ENCODE measurements at regions not wholly inside any gene's neighbourhood (a gene's known extent, or its start where the extent isn't known, plus 50 kb on each side); places are given as distances from the start of the nearest gene placed in this dataset.

- Histone ChIP-seq H3K36me3 (no peaks in the 10 kb centered on the region), H3K27me3 (replicated peaks in 1 of 7) (no peaks in the 10 kb centered on the region), H3K4me3 (no peak overlapping the region), H3K4me1 (no peaks in the 10 kb centered on the region), H3K27ac (no peak overlapping the region), H3K9me3 (no peaks in the 10 kb centered on the region)
- TF ChIP-seq POLR2A (IDR thresholded peaks at IDR 0.05) (no peak), CTCF (IDR thresholded peaks at IDR 0.05 in 8 of 11, conservative IDR thresholded peaks at IDR 0.05 in 3 of 11) (no peak), POLR2AphosphoS5 (IDR thresholded peaks at IDR 0.05) (no peak)
- no peak for DNase-seq
- intact Hi-C loops (cut with DNase I; ENCODE audit: low total_unique reads), result no loop called here
Observed at GRCh38 chr4:77501240-77501639, 104.4 kb upstream of the CXCL13 start.

- Histone ChIP-seq H3K27ac (no peak overlapping the region), H3K9me3 (no peaks in the 10 kb centered on the region), H3K4me3 (no peak overlapping the region), H3K4me1 (no peaks in the 10 kb centered on the region), H3K36me3 (no peaks in the 10 kb centered on the region), H3K27me3 (replicated peaks in 1 of 7) (no peaks in the 10 kb centered on the region)
- intact Hi-C loops (cut with DNase I; ENCODE audit: low total_unique reads), result no loop called here
- TF ChIP-seq POLR2AphosphoS5 (IDR thresholded peaks at IDR 0.05) (no peak), POLR2A (IDR thresholded peaks at IDR 0.05) (no peak), CTCF (IDR thresholded peaks at IDR 0.05 in 8 of 11, conservative IDR thresholded peaks at IDR 0.05 in 3 of 11) (no peak)
- 18 to 62% (median 38%) methylated on average over 2 of the region's 2 CpGs for WGBS, 5 donors
- DNase-seq, result no peak
Observed at GRCh38 chr4:77501851-77502250, 103.8 kb upstream of the CXCL13 start.

- 34 to 66% (median 57%) methylated on average over 2 of the region's 2 CpGs for WGBS, 5 donors
Observed at GRCh38 chr4:77504407-77504806, 101.2 kb upstream of the CXCL13 start.

GRCh38 chr4:77505275-77505957 lies 100.2 kb upstream of the CXCL13 start:
- Histone ChIP-seq H3K4me3 (no peak overlapping the region), H3K36me3 (no peaks in the 10 kb centered on the region), H3K4me1 (no peaks in the 10 kb centered on the region), H3K9me3 (no peaks in the 10 kb centered on the region), H3K27me3 (replicated peaks in 1 of 7) (no peaks in the 10 kb centered on the region), H3K27ac (no peak overlapping the region)
- TF ChIP-seq CTCF (IDR thresholded peaks at IDR 0.05 in 8 of 11, conservative IDR thresholded peaks at IDR 0.05 in 3 of 11) (no peak), POLR2AphosphoS5 (IDR thresholded peaks at IDR 0.05) (no peak), POLR2A (IDR thresholded peaks at IDR 0.05) (no peak)
- WGBS, 5 donors, result 71 to 84% (median 79%) methylated on average over 4 of the region's 4 CpGs
- intact Hi-C loops (cut with DNase I; ENCODE audit: low total_unique reads), result no loop called here
- no peak for DNase-seq

More at GRCh38 chr4:77504407-77504806, 101.2 kb upstream of the CXCL13 start:
- H3K27me3 ChIP-seq (replicated peaks in 1 of 7), result no peaks in the 10 kb centered on the region
- no peak for TF ChIP-seq POLR2A (IDR thresholded peaks at IDR 0.05)
- TF ChIP-seq POLR2AphosphoS5 (IDR thresholded peaks at IDR 0.05), result no peak
- H3K36me3 ChIP-seq, result no peaks in the 10 kb centered on the region
- DNase-seq, result no peak
- no peak overlapping the region for H3K27ac ChIP-seq
- H3K4me1 ChIP-seq, result no peaks in the 10 kb centered on the region
- H3K9me3 ChIP-seq, result no peaks in the 10 kb centered on the region
- intact Hi-C loops (cut with DNase I; ENCODE audit: low total_unique reads), result no loop called here
- H3K4me3 ChIP-seq, result no peak overlapping the region

GRCh38 chr4:77505958-77506319 lies 99.7 kb upstream of the CXCL13 start:
- no peak overlapping the region for H3K4me3 ChIP-seq
- H3K9me3 ChIP-seq, result no peaks in the 10 kb centered on the region
- H3K36me3 ChIP-seq, result no peaks in the 10 kb centered on the region
- no peak for DNase-seq
- 80 to 100% (median 83%) methylated on average over 2 of the region's 2 CpGs for whole genome bisulfite sequencing, 5 donors
- no peaks in the 10 kb centered on the region for H3K27me3 ChIP-seq (replicated peaks in 1 of 7)
- no peak for TF ChIP-seq CTCF (IDR thresholded peaks at IDR 0.05 in 8 of 11, conservative IDR thresholded peaks at IDR 0.05 in 3 of 11)
- TF ChIP-seq POLR2AphosphoS5 (IDR thresholded peaks at IDR 0.05), result no peak
- TF ChIP-seq POLR2A (IDR thresholded peaks at IDR 0.05), result no peak
- intact Hi-C loops (cut with DNase I; ENCODE audit: low total_unique reads), result no loop called here
- H3K27ac ChIP-seq, result no peak overlapping the region
- no peaks in the 10 kb centered on the region for H3K4me1 ChIP-seq

Data from spleen (tissue), 11 donors.